GM12878 (cell line): ENCODE measurements at regions not wholly inside any gene's neighbourhood (a gene's known extent, or its start where the extent isn't known, plus 50 kb on each side); places are given as distances from the start of the nearest gene placed in this dataset.

Source experiments
- EED ChIP-seq: sonication (generic); IDR thresholded peaks from 2 replicates; pipeline ENCODE4 v1.6.1; 2016; ENCODE audit warnings: antibody characterized with exemption, low read depth
- REST ChIP-seq: IDR thresholded peaks from 2 replicates; pipeline ENCODE4 v1.6.1; 2012; ENCODE audit warnings: mild to moderate bottlenecking, low read depth, low read length
- TF ChIP-seq, protein P1 (sequence below): fragments of 450-650 bp; IDR thresholded peaks from 2 replicates; pipeline ENCODE4 v1.6.1; 2018; ENCODE audit warnings: mild to moderate bottlenecking, low read depth, moderate library complexity; ENCODE audit not compliant: partially characterized antibody

DNA sequence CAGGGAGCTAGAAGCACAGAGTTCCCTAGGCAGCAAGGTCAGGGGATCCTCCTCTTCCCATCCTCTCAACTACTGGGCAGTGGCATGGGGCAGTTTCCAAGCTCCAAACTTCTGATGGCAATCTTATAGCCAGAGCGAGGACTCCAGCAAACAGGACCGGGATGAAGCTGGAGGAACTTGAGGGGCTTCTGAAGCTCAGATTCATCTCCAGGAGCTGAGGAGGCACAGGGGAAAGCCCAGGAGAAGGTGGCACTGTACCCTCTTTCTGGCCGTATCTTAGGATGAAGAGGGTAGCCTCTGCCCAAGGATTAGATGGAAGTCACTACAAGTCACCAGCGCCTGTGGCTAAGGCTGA, 50.0 kb upstream of the RPL38 start (continued):
- no peak for TF ChIP-seq REST
- TF ChIP-seq, protein P1, sequence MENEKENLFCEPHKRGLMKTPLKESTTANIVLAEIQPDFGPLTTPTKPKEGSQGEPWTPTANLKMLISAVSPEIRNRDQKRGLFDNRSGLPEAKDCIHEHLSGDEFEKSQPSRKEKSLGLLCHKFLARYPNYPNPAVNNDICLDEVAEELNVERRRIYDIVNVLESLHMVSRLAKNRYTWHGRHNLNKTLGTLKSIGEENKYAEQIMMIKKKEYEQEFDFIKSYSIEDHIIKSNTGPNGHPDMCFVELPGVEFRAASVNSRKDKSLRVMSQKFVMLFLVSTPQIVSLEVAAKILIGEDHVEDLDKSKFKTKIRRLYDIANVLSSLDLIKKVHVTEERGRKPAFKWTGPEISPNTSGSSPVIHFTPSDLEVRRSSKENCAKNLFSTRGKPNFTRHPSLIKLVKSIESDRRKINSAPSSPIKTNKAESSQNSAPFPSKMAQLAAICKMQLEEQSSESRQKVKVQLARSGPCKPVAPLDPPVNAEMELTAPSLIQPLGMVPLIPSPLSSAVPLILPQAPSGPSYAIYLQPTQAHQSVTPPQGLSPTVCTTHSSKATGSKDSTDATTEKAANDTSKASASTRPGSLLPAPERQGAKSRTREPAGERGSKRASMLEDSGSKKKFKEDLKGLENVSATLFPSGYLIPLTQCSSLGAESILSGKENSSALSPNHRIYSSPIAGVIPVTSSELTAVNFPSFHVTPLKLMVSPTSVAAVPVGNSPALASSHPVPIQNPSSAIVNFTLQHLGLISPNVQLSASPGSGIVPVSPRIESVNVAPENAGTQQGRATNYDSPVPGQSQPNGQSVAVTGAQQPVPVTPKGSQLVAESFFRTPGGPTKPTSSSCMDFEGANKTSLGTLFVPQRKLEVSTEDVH, result no peak
- no peak for TF ChIP-seq EED
